ENCODE measurements at regions not wholly inside any gene's neighbourhood (a gene's known extent, or its start where the extent isn't known, plus 50 kb on each side); places are given as distances from the start of the nearest gene placed in this dataset. TPM values are rescaled to one million over a fixed set of nuclear protein-coding genes. Genes with fewer than 3 reads are reported as not detected.

DNA sequence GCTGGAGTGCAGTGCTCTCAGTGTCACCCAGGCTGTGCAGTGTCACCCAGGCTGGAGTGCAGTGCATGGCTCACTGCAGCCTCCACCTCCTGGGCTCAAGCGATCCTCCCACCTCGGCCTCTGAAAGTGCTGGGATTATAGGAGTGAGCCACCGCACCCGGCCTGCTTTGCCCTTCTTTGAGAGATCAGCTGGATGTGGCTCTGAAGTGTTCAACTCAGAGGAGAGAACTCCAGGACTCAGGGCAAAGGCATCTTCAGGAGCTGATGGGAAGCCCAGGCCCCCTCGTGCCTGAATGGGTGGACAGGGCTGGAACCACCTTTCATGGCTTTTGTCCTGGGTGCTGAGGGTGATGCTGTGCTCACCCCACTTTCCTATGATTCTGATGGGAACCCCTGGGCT, 52.0 kb upstream of the HAAO start:
- H3K4me1 ChIP-seq (ENCODE audit: insufficient read depth, low read length): peaks cover 17% of the 10 kb centered on the region

DNA sequence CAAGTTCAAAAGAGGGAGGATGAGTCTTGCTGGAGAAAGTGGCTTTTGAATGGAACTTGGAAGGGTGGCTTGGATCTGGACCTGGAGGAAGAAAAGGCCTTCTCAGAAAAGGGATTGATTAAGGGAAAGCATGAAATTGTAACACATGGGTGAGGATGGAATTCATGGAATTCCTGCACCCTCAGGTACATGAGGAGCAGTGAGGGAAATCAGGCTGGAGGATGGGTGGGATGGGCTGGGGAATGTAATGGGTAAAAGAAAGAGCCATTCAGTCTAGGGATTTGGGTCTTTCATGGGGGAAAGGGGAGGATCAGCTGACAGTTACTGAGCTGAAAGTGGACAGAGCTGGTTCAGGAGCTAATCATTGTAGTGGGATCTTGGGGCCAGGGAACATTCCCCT, 51.2 kb upstream of the HAAO start:
- H3K79me2 ChIP-seq (ENCODE audit: insufficient read depth, low read length): no peaks in the 10 kb centered on the region
- TF ChIP-seq, protein P1, sequence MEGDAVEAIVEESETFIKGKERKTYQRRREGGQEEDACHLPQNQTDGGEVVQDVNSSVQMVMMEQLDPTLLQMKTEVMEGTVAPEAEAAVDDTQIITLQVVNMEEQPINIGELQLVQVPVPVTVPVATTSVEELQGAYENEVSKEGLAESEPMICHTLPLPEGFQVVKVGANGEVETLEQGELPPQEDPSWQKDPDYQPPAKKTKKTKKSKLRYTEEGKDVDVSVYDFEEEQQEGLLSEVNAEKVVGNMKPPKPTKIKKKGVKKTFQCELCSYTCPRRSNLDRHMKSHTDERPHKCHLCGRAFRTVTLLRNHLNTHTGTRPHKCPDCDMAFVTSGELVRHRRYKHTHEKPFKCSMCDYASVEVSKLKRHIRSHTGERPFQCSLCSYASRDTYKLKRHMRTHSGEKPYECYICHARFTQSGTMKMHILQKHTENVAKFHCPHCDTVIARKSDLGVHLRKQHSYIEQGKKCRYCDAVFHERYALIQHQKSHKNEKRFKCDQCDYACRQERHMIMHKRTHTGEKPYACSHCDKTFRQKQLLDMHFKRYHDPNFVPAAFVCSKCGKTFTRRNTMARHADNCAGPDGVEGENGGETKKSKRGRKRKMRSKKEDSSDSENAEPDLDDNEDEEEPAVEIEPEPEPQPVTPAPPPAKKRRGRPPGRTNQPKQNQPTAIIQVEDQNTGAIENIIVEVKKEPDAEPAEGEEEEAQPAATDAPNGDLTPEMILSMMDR (IDR thresholded peaks at IDR 0.05; ENCODE audit: extremely low read depth, low read depth, low read length): no peak
- no peak for DNase-seq (ENCODE audit: insufficient read length, low spot score, missing footprints)
- H4K20me1 ChIP-seq (ENCODE audit: insufficient read depth, low read length): no peaks in the 10 kb centered on the region
- H3K27ac ChIP-seq (ENCODE audit: low read depth, low read length): no peak overlapping the region
- no peak overlapping the region for H2AFZ ChIP-seq (ENCODE audit: low read length)
- no peak overlapping the region for H3K4me2 ChIP-seq (ENCODE audit: insufficient read depth, low read length)
- no peaks in the 10 kb centered on the region for H3K36me3 ChIP-seq (ENCODE audit: insufficient read depth, low read length)
- peaks cover 17% of the 10 kb centered on the region for H3K4me1 ChIP-seq (ENCODE audit: insufficient read depth, low read length)
- H3K27me3 ChIP-seq (ENCODE audit: insufficient read depth, low read length): no peaks in the 10 kb centered on the region
- no peak overlapping the region for H3K4me3 ChIP-seq (ENCODE audit: insufficient read depth, low read length)
- H3K9me3 ChIP-seq (ENCODE audit: low read depth, low read length): no peaks in the 10 kb centered on the region

More for the DNA sequence above, 52.0 kb upstream of the HAAO start:
- Histone ChIP-seq H4K20me1 (ENCODE audit: insufficient read depth, low read length) (no peaks in the 10 kb centered on the region), H3K27ac (ENCODE audit: low read depth, low read length) (no peak overlapping the region), H3K36me3 (ENCODE audit: insufficient read depth, low read length) (no peaks in the 10 kb centered on the region), H3K79me2 (ENCODE audit: insufficient read depth, low read length) (no peaks in the 10 kb centered on the region), H3K9me3 (ENCODE audit: low read depth, low read length) (no peaks in the 10 kb centered on the region), H3K4me2 (ENCODE audit: insufficient read depth, low read length) (no peak overlapping the region), H2AFZ (ENCODE audit: low read length) (no peak overlapping the region), H3K27me3 (ENCODE audit: insufficient read depth, low read length) (no peaks in the 10 kb centered on the region), H3K4me3 (ENCODE audit: insufficient read depth, low read length) (no peak overlapping the region)
- DNase-seq (ENCODE audit: insufficient read length, low spot score, missing footprints): no peak
- TF ChIP-seq, protein P1 (IDR thresholded peaks at IDR 0.05; ENCODE audit: extremely low read depth, low read depth, low read length): no peak

GRCh38 chr2:42843131-42843530, 50.7 kb upstream of the HAAO start:
- Histone ChIP-seq H3K4me3 (ENCODE audit: insufficient read depth, low read length) (no peak overlapping the region), H3K27ac (ENCODE audit: low read depth, low read length) (no peak overlapping the region), H3K9me3 (ENCODE audit: low read depth, low read length) (no peaks in the 10 kb centered on the region), H3K27me3 (ENCODE audit: insufficient read depth, low read length) (no peaks in the 10 kb centered on the region), H3K79me2 (ENCODE audit: insufficient read depth, low read length) (no peaks in the 10 kb centered on the region), H3K4me2 (ENCODE audit: insufficient read depth, low read length) (no peak overlapping the region), H3K4me1 (ENCODE audit: insufficient read depth, low read length) (peaks cover 14% of the 10 kb centered on the region), H3K36me3 (ENCODE audit: insufficient read depth, low read length) (no peaks in the 10 kb centered on the region), H2AFZ (ENCODE audit: low read length) (no peak overlapping the region), H4K20me1 (ENCODE audit: insufficient read depth, low read length) (no peaks in the 10 kb centered on the region)
- TF ChIP-seq, protein P1 (IDR thresholded peaks at IDR 0.05; ENCODE audit: extremely low read depth, low read depth, low read length): no peak
- no peak for DNase-seq (ENCODE audit: insufficient read length, low spot score, missing footprints)

DNA sequence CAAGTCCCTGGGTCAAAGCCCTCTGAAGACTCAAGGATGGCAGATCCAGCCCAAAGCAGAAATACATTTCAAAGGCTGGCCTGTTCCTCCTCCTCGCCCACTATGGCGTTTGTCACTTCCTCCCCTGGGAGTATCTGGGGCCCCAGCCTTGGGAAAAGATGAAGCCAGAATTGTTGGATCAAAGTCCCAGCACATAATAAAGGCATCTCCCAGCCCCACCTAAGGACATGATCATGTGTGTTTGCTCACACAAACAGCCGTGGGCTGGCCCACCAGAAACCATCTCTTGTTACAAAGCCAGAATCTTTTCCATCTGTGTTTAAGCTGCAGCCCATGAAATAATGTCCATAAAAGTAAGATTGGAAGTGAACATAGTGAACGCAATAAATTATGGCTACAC, 50.1 kb upstream of the HAAO start:
- Histone ChIP-seq H3K4me1 (ENCODE audit: insufficient read depth, low read length) (peaks cover 14% of the 10 kb centered on the region), H3K36me3 (ENCODE audit: insufficient read depth, low read length) (no peaks in the 10 kb centered on the region), H2AFZ (ENCODE audit: low read length) (no peak overlapping the region), H3K4me3 (ENCODE audit: insufficient read depth, low read length) (no peak overlapping the region), H3K9me3 (ENCODE audit: low read depth, low read length) (no peaks in the 10 kb centered on the region), H3K4me2 (ENCODE audit: insufficient read depth, low read length) (no peak overlapping the region), H3K79me2 (ENCODE audit: insufficient read depth, low read length) (no peaks in the 10 kb centered on the region), H4K20me1 (ENCODE audit: insufficient read depth, low read length) (no peaks in the 10 kb centered on the region), H3K27ac (ENCODE audit: low read depth, low read length) (no peak overlapping the region), H3K27me3 (ENCODE audit: insufficient read depth, low read length) (no peaks in the 10 kb centered on the region)
- no peak for DNase-seq (ENCODE audit: insufficient read length, low spot score, missing footprints)
- TF ChIP-seq, protein P1 (IDR thresholded peaks at IDR 0.05; ENCODE audit: extremely low read depth, low read depth, low read length): no peak

Small RNA genes lying in the stretch of these regions (small RNA-seq; reads per million reads assigned to genes)
- gene RNU6-242P: not detected

All from osteoblast (primary cell).